Posterior vena cava (tissue), 2 donors: ENCODE measurements at regions not wholly inside any gene's neighbourhood (a gene's known extent, or its start where the extent isn't known, plus 50 kb on each side); places are given as distances from the start of the nearest gene placed in this dataset.
"Not testable (repeated sequence)": the region's sequence is repeated elsewhere in the genome, so short reads cannot be mapped to it uniquely, and the experiment has no call there.

Experiments
- DNase-seq: peaks from one replicate; pipeline ENCODE4 v3.0.0-alpha.2; 2020; ENCODE audit warnings: low spot score
- intact Hi-C, 2 donors: fragments of 100-400 bp; cut with DNase I; formaldehyde crosslinking; loops; one replicate each; pipeline versions ENCODE4 v1.14.1 to v1.14.2; 2022 to 2023
- donor health status: DM: yes; HTN: yes; CAD: no.
- donor health status: DM: yes; HTN: yes; CAD: no.

GRCh38 chr9:2415326-2415725, 206.3 kb upstream of the VLDLR start:
- intact Hi-C loops: no loop called here
- DNase-seq: no peak

DNA sequence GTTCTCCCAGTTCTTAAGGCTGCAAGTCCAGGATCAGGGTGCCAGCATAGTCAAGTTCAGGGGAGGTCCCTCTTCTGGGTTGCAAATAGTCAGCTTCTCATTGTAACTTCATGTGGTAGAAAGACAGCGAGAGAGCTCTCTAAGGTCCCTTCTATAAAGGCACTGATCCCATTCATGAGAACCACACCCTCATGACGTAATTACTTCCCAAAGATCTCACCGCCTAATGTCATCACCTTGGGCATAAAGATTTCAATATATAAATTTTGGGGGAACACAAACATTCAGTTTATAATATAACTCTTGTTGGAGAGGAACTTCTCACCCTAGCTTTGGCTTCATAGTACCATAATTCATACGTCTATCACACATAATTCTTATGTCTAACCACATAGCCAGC, 203.9 kb upstream of the VLDLR start:
- DNase-seq: no peak
- intact Hi-C loops: no loop called here

DNA sequence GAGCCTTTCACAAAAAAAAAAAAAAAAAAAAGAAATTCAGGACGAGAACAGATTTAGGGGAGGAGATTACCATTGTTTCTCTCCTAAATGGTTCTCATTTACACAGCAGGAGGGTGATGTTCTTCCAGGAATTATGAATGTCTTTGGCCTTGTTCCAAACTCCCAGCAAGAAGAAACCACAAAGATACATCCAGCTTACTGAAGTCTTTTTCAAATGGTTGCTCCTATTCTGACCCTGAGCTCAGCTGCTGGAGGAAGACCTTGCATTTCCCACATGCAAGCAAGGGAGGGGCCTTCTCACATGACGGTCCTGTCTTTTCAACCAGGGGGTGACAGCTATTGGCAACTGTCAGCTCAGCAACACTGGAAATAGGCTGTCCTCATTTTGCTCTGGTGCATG, 203.0 kb upstream of the VLDLR start:
- no peak for DNase-seq
- intact Hi-C loops: no loop called here

DNA sequence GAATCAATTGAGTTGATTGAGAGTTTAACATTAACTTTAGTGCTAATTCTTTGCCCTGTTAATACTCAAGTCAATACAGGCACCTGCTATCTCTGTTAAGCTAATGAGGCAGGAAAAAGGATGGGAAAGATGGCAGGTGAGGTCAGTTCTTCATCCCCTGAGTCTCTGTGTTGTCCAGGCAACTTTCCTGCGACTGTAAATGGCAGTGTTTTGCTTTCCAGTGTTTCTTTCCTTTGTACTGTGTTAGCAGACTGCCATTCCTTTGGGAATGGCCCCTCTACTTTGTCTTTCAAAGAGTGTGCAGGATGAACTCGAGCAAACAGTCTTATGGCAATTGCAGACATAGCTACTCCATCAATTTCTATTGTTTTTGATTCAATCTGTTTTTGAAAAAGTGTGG, 202.2 kb upstream of the VLDLR start:
- intact Hi-C loops: no loop called here
- no peak for DNase-seq

- intact Hi-C loops: no loop called here
Measured at GRCh38 chr9:2420543-2420942, 201.0 kb upstream of the VLDLR start.

DNA sequence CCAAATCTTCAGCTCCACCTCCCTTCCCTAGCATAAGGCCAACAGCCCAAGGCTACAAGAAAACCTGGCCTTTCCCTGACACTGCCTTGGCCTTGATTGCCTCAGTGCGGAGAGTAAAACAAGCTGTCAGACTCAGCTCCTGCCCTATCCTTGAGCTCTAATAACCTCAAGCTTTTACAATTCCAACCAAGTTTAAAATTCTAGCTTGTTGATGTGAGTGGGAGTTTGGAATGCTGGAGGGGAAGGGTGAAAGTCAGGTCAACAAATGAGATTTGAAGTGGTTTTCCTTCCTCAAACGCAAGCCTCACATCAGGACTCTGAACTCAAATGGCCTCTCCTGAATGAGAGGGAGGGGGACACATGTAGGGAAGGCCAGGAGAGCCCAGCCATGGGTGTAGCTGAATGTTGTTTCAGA, 197.0 kb upstream of the VLDLR start:
- intact Hi-C loops: no loop called here
- no peak for DNase-seq

More at GRCh38 chr9:2420543-2420942, 201.0 kb upstream of the VLDLR start:
- DNase-seq: no peak

DNA sequence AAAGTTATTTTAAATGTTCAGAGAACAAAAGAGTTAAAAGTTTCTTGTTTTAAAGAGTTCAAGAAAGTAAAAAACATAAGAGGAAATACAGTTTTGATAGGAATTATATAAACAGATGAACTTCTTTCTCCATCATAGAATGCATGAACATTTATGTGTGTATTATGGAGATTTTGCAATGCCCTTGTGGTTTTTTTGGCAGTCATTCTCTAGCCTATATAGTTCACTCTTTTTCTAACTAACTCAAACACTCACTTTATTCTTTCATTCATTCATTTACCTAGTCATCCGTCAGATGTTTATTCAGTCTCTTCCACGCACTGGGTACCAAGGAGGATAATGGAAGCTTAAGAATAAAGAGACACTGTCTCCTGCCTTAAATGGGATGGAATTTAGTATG, 195.9 kb upstream of the VLDLR start:
- DNase-seq: no peak
- intact Hi-C loops: no loop called here

GRCh38 chr9:2427120-2427891, 194.3 kb upstream of the VLDLR start:
- DNase-seq: no peak
- intact Hi-C loops: no loop called here

GRCh38 chr9:2439957-2440356, 181.6 kb upstream of the VLDLR start:
- no peak for DNase-seq
- intact Hi-C loops: loop anchor here in 1 of 2 donors (10.0 kb wide), 1 partner anchor 195 kb away; no protein-coding TSS in a partner anchor

DNA sequence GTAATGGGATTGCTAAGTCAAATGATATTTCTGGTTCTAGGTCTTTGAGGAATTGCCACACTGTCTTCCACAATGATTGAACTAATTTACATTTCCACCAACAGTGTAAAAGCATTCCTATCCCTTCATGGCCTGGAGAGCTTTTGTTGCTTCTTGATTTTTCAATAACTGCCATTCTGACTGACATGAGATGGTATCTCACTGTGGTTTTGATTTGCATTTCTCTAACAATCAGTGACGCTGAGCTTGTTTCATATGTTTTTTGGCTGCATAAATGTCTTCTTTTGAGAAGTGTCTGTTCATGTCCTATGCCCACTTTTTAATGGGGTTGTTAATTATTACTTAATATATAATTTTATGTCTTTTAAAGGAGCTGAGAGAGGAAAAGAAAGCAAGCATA, 177.7 kb upstream of the VLDLR start:
- DNase-seq: not testable (repeated sequence)

DNA sequence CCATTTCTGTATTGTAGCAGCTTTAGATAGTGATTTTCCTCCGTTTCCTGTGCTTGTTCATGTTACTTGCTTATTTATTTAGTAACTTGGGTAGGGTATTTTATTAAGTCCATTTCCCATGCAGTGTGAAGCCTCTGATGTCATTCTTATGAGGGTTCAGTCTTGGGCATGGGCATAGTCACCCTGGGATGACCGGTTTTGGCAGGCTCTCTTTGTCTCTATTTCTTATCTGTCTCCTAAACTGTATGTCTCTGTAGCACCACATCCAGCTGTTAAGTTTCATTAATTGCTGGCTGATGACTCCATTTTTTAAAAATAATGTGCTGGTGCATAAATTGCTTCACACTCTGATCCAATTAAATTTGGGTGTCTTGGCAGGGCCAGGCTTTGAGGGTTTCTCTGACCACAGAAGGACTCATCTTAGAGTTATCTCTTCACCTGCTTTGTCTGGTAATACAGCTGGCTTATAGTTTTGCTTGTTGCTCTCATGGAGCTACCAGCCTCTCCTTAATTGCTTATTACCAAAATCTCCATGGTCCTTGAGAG, 173.3 kb upstream of the VLDLR start:
- DNase-seq: no peak
- intact Hi-C loops: no loop called here

More for the DNA sequence above, 177.7 kb upstream of the VLDLR start:
- intact Hi-C loops: not testable (repeated sequence)

GRCh38 chr9:2453106-2453505, 168.5 kb upstream of the VLDLR start:
- no peak for DNase-seq
- intact Hi-C loops: no loop called here

DNA sequence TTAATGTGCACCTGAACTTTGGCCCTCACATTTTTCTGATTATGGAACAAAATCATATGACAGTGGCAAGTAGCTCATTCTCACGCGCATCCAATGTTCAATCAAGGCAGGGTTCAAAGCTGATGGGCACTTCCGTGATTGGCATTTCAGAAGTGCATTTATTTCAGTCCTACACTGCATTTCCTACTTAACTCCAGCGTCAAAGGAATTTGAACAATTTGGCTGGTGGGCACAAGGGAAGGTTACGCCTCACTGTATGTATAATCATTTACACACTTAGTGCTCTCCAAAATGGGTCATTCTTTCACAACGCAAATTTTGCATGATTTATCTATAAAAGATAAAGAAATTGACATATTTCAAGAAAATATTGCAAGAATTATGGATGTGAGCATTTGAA, 167.9 kb upstream of the VLDLR start:
- intact Hi-C loops: no loop called here

DNA sequence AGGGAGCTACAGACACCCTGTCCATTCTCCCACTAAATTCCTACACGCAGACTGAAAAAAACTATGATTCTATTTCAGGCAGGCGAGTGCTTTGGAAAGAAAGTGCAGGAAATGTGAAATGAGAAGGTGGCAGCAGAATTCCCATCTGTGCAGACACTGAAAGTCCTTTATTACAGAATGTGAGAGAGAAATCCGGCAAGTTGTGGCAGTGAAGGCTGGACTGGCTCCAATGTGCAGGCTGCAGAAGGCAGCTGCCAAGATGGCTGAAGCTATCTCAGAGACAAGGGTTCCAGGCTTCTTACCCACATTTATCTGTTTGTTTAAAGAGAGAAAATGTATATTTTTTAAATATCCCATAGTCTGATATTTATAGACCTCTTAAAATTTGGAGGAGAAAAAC, 161.8 kb upstream of the VLDLR start:
- no peak for DNase-seq
- intact Hi-C loops: no loop called here

More for the DNA sequence above, 167.9 kb upstream of the VLDLR start:
- no peak for DNase-seq

GRCh38 chr9:2461892-2462291, 159.7 kb upstream of the VLDLR start:
- intact Hi-C loops: no loop called here

GRCh38 chr9:2464624-2465023, 157.0 kb upstream of the VLDLR start:
- DNase-seq: no peak
- intact Hi-C loops: no loop called here

More at GRCh38 chr9:2461892-2462291, 159.7 kb upstream of the VLDLR start:
- no peak for DNase-seq

DNA sequence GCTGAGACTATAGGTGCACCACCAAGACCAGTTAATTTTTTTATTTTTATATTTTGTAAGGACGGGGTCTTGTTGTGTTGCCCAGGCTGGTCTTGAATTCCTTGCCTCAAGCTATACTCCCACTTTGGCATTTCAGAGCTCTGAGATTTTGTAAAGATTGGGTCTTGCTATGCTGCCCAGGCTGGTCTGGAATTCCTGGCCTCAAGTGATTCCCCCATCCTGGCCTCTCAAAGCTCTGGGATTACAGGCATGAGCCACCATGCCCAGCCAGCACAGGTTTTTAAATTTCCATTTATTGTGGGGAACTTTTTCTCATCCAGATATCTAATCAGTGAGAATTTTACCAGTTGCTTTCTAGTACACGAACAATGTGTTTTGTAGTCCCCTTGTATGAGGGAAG, 156.1 kb upstream of the VLDLR start:
- intact Hi-C loops: no loop called here
- no peak for DNase-seq

DNA sequence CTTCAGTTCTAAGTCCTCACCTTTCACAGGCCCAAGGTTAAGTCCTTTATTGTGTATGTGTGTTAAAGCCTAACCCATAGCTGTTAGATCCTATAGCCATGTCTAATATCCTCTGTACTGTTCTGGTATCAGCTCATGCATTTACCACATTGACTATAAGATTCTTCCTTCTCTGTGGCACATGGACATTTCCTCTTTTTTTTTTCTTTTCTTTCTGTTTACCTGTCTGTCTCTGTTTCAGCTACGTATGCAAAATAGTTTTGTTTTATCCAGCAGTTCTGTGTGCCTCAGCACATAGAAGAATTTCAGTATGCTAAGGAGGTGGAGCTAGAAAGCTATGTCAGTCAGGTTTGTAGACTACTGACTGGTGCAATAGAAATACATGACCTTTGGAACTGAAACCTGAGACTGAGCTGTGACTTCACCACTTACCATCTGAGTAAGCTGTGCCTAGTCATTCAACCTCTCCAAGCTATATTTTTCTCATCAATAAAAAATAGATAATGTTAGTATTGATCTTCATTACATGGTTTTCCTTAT, 155.6 kb upstream of the VLDLR start:
- intact Hi-C loops: no loop called here

DNA sequence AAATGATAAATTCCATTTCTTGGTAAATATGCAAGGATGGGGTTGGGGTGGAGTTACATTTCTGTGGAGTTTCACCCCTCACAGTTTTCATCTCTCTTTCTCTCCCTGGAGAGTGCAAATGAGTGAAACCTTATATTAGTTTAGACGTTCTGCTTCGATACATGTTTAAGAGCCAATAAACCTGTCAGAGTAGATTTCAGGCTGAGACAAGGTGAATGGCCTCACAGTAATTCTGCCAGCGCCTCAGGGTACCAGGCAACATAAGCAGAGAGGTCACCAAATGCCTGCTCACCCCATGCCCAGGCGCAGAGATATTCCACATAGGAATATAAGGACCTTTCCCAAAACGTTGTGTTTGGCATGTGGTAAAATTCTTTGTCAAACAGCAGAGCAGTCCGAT, 154.9 kb upstream of the VLDLR start:
- DNase-seq: no peak
- intact Hi-C loops: no loop called here

More for the DNA sequence above, 155.6 kb upstream of the VLDLR start:
- DNase-seq: no peak

GRCh38 chr9:2469681-2470221, 151.8 kb upstream of the VLDLR start:
- no peak for DNase-seq
- intact Hi-C loops: no loop called here

DNA sequence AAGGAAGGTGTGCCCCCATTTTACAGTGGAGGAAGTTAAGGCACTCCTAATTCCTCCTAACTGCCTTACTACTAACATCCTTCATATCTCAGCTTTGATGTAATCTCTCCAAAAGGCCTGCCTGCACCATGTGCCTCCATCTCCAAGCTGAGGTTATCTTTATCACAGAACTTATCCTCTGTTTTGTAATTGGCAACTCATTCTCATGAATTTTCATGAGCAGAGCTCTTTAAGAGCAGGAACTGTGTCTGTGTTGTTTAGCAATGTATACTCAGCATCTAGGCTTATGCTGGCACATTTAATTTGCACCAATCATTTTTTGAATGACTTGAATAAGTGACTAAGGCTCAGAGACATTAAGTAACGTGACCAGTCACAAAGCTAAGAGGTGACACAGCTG, 147.9 kb upstream of the VLDLR start:
- intact Hi-C loops: no loop called here
- DNase-seq: no peak
